ENCODE measurements at regions not wholly inside any gene's neighbourhood (a gene's known extent, or its start where the extent isn't known, plus 50 kb on each side); places are given as distances from the start of the nearest gene placed in this dataset.
A peak's percentile ranks its signal among the peaks of the same experiment; 100 is the strongest.

DNA sequence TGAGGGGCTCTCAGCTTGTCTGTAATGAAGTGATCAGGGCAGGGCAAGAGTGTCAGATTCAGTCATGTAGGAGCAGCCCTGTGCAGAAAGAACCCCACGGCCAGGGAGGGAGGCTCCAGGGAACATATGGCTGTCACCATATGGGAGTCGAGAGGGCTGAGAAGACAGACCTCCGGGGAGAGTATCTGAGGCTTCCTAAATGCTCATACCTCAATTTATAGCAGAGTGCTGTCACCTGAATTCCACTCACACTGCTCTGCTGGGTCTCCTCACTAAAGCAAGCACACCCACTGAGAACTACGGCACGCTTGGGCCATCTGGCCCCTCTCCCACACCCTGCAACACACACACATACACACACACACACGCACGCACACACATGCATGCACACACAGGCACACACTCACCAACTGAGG lies 92.3 kb upstream of the TJP1 start:
- Mint-ChIP-seq H3K27me3 (no peaks in the 10 kb centered on the region), H3K4me3 (peak overlapping the region in 1 of 4 donors; percentile 9), H3K9me3 (peaks cover 2 to 9% (median 5%) of the 10 kb centered on the region in 3 donors), H3K27ac (no peak overlapping the region), H3K36me3 (no peaks in the 10 kb centered on the region), H3K4me1 (no peaks in the 10 kb centered on the region)

GRCh38 chr15:29913528-29914135 lies 91.4 kb upstream of the TJP1 start:
- Mint-ChIP-seq H3K9me3 (peaks cover 2 to 9% (median 5%) of the 10 kb centered on the region in 3 donors), H3K4me3 (no peak overlapping the region), H3K4me1 (no peaks in the 10 kb centered on the region), H3K27ac (no peak overlapping the region), H3K36me3 (no peaks in the 10 kb centered on the region), H3K27me3 (no peaks in the 10 kb centered on the region)

DNA sequence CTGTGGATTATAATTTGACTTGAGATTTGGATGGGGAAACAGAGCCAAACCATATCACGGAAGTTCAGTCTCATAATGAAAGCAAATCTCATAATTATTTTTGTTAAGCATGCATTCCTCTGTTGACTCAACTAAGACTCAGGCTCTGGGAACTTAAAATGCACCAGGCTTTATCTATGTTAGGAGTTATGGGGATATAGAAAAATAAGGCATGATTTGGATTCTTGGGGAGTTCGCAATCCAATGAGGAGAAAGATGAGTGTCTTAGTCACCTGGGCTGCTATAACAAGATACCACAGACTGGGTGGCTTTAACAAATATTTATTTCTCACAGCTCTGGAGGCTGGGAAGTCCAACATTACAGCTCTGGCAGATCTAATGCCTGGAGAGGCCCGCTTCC lies 89.4 kb upstream of the TJP1 start:
- H3K27ac Mint-ChIP-seq = no peak overlapping the region
- peaks cover 0 to 14% (median 5%) of the 10 kb centered on the region in 3 donors for H3K9me3 Mint-ChIP-seq
- no peaks in the 10 kb centered on the region for H3K36me3 Mint-ChIP-seq
- H3K27me3 Mint-ChIP-seq = no peaks in the 10 kb centered on the region
- H3K4me1 Mint-ChIP-seq = no peaks in the 10 kb centered on the region
- no peak overlapping the region for H3K4me3 Mint-ChIP-seq

- Mint-ChIP-seq H3K27ac (no peak overlapping the region), H3K4me1 (no peaks in the 10 kb centered on the region), H3K36me3 (no peaks in the 10 kb centered on the region), H3K27me3 (no peaks in the 10 kb centered on the region), H3K4me3 (no peak overlapping the region), H3K9me3 (peaks cover 2 to 14% (median 5%) of the 10 kb centered on the region in 3 donors)
These were observed 87.8 kb upstream of the TJP1 start for GRCh38 chr15:29910068-29910467.

DNA sequence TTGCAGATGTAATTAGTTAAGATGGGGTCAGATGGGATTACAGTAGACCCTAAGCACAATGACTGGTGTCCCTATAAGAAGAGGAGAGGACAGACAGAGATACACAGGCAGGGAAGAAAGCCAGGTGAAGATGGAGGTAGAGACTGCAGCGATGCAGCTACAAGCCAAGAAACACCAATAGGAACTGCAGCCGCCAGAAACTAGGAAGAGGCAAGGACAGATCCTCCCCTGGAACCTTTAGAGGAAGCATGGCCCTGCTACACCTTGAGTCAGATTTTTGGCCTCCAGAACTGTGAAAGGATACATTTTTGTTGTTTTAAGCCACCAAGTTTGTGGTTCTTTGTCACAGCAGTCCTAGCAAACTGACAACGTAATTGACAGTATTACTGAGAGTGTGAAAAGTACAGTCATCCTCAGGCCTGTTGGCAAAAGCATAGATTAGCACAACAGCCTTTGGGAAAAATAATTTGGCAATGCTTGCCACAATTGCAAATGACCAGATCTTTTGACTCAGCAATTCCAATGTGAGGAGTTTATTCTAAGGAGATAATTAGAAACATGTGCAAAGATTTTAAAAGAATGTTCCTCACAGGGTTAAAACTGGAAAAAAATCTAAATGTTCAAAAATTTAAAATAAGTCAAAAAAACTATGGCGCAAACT lies 82.6 kb upstream of the TJP1 start:
- H3K9me3 Mint-ChIP-seq = peaks cover 0 to 8% (median 2%) of the 10 kb centered on the region in 3 donors
- H3K4me1 Mint-ChIP-seq = no peaks in the 10 kb centered on the region
- no peak overlapping the region for H3K4me3 Mint-ChIP-seq
- H3K27me3 Mint-ChIP-seq = peaks cover 2% of the 10 kb centered on the region
- no peak overlapping the region for H3K27ac Mint-ChIP-seq
- peaks cover 2% of the 10 kb centered on the region for H3K36me3 Mint-ChIP-seq

GRCh38 chr15:29903785-29904464 lies 81.7 kb upstream of the TJP1 start:
- Mint-ChIP-seq H3K4me1 (no peaks in the 10 kb centered on the region), H3K36me3 (peaks cover 2% of the 10 kb centered on the region), H3K9me3 (peaks cover 0 to 8% (median 2%) of the 10 kb centered on the region in 3 donors), H3K27me3 (peaks cover 2% of the 10 kb centered on the region), H3K4me3 (no peak overlapping the region), H3K27ac (no peak overlapping the region)

- no peak overlapping the region for H3K4me3 Mint-ChIP-seq
- H3K36me3 Mint-ChIP-seq = peaks cover 2% of the 10 kb centered on the region
- peaks cover 2% of the 10 kb centered on the region for H3K27me3 Mint-ChIP-seq
- peaks cover 2 to 11% (median 2%) of the 10 kb centered on the region in 3 donors for H3K9me3 Mint-ChIP-seq
- peaks cover 0 to 2% (median 0%) of the 10 kb centered on the region in 3 donors for H3K4me1 Mint-ChIP-seq
- no peak overlapping the region for H3K27ac Mint-ChIP-seq
These were observed 80.8 kb upstream of the TJP1 start for GRCh38 chr15:29903028-29903427.

- no peak overlapping the region for H3K27ac Mint-ChIP-seq
These were observed 78.2 kb upstream of the TJP1 start for GRCh38 chr15:29900237-29901189.

DNA sequence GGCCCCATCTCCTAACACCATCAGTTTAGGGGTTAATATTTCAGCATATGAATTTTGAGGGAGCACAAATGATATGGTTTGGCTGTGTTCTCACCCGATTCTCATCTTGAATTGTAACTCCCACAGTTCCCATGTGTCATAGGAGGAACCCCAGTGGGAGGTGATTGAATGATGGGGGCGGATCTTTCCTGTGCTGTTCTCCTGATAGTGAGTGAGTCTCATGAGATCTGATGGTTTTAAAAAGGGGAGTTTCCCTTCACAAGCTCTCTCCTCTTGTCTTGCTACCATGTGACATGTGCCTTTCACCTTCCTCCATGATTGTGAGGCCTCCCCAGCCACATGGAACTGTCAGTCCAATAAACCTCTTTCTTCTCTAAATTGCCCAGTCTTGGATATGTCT lies 73.8 kb upstream of the TJP1 start:
- peaks cover 0 to 2% (median 0%) of the 10 kb centered on the region in 3 donors for H3K4me1 Mint-ChIP-seq
- no peak overlapping the region for H3K27ac Mint-ChIP-seq
- peaks cover 5 to 16% (median 11%) of the 10 kb centered on the region in 3 donors for H3K9me3 Mint-ChIP-seq
- H3K36me3 Mint-ChIP-seq = no peaks in the 10 kb centered on the region
- no peaks in the 10 kb centered on the region for H3K27me3 Mint-ChIP-seq
- no peak overlapping the region for H3K4me3 Mint-ChIP-seq

More at GRCh38 chr15:29900237-29901189, 78.2 kb upstream of the TJP1 start:
- Mint-ChIP-seq H3K4me1 (peaks cover 0 to 2% (median 0%) of the 10 kb centered on the region in 3 donors), H3K36me3 (peaks cover 2% of the 10 kb centered on the region), H3K9me3 (peaks cover 3 to 11% (median 4%) of the 10 kb centered on the region in 3 donors), H3K27me3 (peaks cover 2% of the 10 kb centered on the region), H3K4me3 (no peak overlapping the region)

DNA sequence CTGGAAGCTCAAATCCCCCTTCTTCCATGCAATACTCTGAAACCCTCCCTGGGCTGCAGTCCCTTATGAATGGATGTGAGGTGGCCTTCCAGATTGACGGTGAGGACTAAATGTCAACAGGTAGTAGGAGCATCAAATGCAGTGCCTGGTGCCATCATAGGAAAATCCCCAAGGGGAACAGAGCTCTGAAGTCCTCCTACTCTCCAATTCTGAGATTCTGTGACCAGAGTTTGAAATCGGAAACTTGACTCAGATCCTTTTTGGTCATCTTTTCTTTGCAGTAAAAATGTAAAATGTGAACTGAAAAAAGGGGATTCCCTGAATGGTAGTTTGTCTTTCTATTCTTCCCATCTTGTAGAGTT lies 68.8 kb upstream of the TJP1 start:
- Mint-ChIP-seq H3K9me3 (peaks cover 3 to 9% (median 5%) of the 10 kb centered on the region in 3 donors), H3K4me1 (no peaks in the 10 kb centered on the region), H3K36me3 (no peaks in the 10 kb centered on the region), H3K27ac (peak overlapping the region in 1 of 3 donors; percentile 68), H3K27me3 (peaks cover 6% of the 10 kb centered on the region), H3K4me3 (no peak overlapping the region)

DNA sequence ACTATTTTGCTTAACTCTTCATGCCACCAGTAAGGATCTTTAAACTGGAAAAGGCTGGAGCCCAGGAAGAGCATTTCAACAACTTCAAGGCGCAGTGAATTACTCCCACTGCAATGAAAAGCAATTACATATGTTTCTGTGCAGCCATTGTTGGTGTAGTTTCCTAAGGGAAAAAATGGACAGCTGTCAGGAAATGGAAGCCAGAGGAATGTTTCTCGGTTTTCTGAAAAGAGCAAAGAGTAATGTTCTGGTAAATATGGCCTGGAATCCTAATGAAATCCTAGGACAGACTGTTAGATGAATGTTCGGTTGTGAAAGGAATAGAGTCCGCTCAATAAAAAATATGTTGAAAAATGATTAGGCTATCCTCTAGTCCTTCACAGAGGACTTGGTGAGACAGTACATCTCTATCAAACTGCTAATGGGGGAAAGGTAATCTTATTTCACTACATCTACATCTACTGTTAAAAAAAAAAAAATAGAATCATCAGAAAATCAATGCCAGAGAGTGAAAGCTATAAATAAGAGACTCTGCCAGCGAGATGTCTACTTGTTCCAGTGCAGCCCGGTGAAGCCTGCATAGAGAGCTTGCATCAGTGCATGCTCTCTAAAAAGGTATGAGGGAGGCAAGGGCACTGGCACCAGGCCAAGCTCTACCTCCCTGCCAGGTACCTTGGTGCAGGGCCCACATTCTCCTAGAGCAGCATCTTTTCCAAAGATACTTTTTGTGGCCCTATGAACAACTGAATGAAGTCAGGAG lies 68.2 kb upstream of the TJP1 start:
- Mint-ChIP-seq H3K27ac (peak overlapping the region in 1 of 3 donors; percentile 20), H3K4me3 (peak overlapping the region in 1 of 4 donors; percentile 58), H3K36me3 (no peaks in the 10 kb centered on the region), H3K9me3 (peaks cover 2 to 9% (median 5%) of the 10 kb centered on the region in 3 donors), H3K27me3 (peaks cover 6% of the 10 kb centered on the region), H3K4me1 (no peaks in the 10 kb centered on the region)

DNA sequence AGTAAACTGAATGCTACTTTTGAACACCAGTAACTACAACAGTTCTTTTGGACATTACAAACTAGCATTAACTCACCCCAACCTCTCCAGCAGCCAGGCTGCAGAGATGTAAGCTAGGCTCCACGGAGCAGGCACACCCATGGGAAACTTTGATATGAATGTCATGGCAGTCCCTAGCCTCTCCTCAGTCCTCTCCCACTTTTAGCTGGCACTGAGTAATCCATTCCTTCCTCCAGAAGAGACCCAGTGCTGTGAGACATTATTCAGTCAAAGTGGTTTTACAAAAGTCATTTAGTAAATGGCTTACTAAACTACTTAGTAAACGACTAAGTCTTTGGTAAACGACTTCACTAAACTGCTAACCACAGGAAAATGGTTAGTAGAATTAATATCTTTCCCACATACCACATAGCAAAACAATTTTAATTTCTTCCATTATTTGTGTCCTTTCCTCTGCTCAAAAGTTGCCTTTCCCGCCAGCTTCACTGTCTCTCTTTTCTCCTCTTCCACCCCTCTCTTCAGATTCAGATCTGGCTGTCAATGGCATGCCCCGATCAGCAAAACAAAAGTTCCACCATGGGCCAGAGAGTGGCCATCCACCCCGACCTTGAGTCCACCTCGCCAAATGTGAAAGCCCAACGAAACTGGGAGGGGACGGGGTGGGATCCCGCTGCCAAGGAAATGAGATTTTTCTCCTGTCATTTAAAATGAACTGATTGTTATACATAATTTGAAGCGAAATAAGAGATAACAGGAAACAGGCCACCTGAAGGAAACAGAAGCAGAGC lies 67.5 kb upstream of the TJP1 start:
- H3K4me1 Mint-ChIP-seq = no peaks in the 10 kb centered on the region
- H3K36me3 Mint-ChIP-seq = no peaks in the 10 kb centered on the region
- H3K4me3 Mint-ChIP-seq = no peak overlapping the region
- H3K9me3 Mint-ChIP-seq = peaks cover 0 to 3% (median 1%) of the 10 kb centered on the region in 3 donors
- H3K27ac Mint-ChIP-seq = no peak overlapping the region
- H3K27me3 Mint-ChIP-seq = peaks cover 6% of the 10 kb centered on the region

- no peaks in the 10 kb centered on the region for H3K36me3 Mint-ChIP-seq
- peaks cover 0 to 3% (median 1%) of the 10 kb centered on the region in 3 donors for H3K9me3 Mint-ChIP-seq
- no peak overlapping the region for H3K4me3 Mint-ChIP-seq
- no peak overlapping the region for H3K27ac Mint-ChIP-seq
- H3K4me1 Mint-ChIP-seq = no peaks in the 10 kb centered on the region
- peaks cover 6% of the 10 kb centered on the region for H3K27me3 Mint-ChIP-seq
These were observed 66.4 kb upstream of the TJP1 start for GRCh38 chr15:29888646-29889045.
